GM18502 (cell line): ENCODE measurements at regions not wholly inside any gene's neighbourhood (a gene's known extent, or its start where the extent isn't known, plus 50 kb on each side); places are given as distances from the start of the nearest gene placed in this dataset.

Experiments
- ATAC-seq: cut with Tn5 transposase; IDR thresholded peaks from one replicate; pipeline ENCODE4 v1.9.1; 2021; ENCODE audit warnings: mild to moderate bottlenecking; ENCODE audit not compliant: unreplicated experiment, poor library complexity

DNA sequence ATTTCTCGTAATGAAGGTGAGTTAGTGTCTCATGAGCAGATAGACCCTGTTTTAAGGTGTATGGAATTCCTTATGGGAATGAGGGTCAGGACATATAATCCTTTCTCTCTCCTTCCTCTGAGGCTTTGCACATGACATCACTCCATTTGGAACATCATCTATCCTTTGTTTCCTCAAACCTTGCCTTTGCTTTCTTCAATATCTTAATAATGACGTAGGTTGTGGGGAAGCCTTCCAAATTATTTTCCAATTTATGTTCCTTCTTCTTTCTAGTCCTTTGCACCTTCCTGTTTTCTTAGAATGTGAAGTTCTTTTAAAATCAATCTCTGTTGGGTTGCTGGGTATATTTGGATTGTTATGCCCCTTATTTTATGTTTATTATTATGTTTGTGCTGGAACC, 502.9 kb upstream of the STXBP6 start:
- no peak for ATAC-seq

DNA sequence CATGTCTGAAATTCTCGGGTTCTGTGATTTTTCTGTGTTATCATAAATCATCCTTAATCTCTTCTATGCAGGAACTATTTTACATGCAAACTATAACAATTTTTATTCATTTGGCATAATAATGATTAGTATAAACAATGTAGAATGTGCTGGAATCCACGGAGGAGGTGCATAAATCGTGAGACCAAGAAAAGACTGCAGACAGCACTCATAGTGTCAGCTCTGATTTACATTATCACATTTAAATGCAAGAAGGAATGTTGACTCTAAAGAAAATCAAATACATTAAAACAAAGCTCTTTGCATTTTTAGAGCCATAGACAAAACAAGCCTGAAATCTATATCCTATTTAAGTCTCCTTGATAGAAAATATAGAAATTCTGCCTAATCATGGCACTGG, 501.7 kb upstream of the STXBP6 start:
- ATAC-seq: no peak

DNA sequence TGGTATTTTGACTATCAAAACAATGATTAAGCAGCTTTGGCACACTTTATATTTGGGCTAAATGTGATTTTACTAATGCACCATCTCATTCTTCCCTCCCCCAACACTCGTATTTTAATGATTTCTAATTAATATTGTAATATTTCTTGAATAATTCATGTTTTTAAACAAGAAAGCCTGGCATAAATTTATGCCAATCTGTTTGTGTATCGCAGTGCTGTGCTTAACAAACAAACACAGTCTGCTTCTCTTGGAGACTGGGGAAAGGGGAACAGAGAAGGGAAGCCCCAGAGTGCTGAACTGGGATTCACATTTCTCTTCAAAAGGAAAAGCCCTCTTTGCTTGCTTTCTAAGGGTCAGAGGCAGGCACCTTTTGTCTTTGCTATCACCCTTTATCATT, 496.9 kb upstream of the STXBP6 start:
- ATAC-seq: no peak

DNA sequence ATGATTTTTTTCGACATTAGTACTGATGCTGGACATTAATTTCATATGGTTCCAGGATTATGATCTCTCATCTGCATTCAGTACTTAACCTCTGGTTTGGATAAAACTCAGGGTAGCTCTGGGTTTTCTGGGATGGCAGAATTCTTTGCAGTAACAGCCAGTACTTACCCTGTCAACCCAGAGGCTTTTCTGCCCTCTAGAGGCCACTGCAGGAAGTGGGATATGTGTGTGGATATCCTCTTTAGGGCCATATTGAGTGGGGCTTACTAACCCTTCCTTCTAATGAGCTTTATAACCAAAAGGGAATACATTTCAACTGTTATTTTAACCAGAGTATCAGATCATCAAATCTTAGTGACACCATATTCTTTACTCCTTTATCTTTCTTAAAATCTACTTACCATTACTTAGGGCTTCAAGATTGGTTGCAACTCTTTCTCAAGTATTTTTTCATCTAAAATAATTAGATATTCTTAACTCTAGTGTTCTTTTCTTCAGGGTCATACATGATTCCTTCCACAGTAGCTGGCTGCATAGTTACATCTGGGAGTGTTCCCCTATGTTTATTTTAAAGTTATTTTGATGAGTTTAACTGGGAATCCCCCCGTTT, 488.0 kb upstream of the STXBP6 start:
- no peak for ATAC-seq

DNA sequence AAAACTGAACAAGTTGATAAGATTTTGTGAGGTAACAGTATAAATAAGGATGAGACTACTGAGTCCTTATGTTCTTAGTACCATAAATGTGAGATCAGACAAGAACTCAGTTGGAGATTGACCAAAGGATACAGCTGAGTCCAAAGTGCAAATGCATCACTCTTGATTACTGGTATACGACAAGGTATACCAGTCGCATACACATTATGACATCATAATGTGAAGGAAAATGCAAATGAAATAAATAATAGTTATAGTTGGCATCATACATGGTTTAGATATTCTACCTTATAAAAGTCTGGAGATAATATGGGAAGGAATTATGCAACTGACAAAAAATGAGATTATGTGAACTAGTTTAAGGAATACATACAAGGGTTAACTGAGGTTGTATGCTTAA, 476.3 kb upstream of the STXBP6 start:
- no peak for ATAC-seq

DNA sequence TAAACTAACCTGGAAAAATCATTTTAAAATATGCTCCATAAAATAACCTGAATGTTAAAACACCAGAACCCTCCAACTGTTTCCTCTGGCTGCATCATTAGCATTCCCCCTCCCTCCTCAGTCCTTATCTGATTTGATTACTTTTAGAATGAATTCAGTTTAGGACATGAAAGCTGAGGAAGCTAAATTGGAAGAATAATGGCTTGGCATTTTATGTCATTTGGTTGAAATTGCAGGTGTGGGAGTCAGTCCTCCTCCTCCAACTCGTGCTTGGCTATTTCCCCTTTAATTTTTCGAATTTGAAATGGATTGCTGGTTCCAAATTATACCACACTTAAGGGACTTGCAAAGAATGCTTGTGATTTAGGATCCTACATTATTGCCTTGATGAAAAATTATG, 473.0 kb upstream of the STXBP6 start:
- no peak for ATAC-seq

DNA sequence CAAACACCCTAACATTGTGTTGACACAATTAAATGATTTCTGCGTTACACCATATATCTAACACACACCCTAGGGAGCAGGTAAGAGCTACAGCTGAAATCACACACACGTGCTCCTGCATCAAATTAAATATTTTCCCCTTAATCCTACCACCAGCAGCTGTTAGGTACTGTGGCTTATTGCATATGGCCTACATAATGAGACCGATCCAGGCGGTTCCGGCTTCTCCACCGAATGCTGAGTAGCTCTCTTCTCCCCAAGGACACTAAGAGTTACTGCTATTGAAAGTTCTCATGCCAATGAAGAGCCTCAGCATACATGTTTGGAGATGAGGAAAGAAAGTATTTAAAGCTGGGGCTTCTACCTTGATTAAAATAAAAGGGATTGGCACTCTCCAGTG, 472.2 kb upstream of the STXBP6 start:
- no peak for ATAC-seq

DNA sequence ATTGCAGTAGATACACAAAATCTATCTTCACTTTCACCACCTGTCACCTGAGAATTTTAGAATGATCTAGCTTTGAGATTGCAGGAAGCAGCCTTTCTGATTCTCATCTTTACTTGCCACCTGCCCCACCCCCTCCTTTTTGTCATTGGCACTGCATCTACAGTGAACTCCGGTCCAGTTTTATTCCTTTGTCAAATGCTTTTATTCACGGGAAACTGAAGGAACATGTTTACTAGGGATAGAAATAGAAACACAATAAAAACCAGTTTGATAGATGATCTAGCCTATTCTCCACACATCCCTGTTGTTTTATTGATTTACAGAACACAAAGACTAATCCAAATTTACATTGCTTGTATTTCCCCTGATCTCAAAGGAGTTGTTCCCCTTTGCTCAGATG, 471.7 kb upstream of the STXBP6 start:
- ATAC-seq: no peak

DNA sequence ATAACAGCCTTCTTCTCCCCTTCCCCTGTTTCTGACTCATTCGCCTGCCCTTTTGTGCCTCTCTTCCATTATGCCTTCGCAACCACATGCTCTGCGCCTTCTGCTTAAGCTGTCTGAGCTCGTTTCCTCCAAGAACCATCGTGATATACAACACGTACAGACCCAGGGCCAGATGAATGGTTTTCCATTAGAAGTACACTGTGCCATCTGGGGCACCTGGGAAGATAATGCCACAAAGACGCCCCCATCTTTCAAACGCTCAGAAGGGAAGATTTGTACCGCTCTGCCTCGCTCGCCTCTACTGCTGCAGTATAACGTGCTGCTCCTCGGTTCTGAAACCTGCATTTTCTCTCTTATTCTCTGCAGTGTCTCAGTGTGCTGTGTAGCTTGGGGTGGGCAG, 470.9 kb upstream of the STXBP6 start:
- no peak for ATAC-seq

DNA sequence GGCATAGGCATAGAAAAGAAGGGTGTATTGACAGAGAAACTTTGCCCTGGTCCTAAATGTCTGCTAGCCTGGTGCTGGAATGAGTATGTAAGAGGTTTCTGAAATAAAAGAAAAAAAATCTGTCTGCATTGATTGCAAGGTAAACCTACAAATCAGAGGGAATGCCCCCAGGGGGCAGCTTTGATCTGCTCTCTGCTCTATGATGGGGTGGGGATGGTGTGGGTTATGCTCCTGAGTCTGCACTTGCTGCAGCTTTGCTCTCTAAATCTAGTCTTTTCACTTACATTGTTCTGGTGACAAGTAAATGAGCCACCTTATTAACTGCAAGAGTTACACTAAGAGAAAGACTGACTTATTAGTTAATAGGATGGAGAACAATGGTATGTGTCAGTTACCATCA, 468.4 kb upstream of the STXBP6 start:
- no peak for ATAC-seq

DNA sequence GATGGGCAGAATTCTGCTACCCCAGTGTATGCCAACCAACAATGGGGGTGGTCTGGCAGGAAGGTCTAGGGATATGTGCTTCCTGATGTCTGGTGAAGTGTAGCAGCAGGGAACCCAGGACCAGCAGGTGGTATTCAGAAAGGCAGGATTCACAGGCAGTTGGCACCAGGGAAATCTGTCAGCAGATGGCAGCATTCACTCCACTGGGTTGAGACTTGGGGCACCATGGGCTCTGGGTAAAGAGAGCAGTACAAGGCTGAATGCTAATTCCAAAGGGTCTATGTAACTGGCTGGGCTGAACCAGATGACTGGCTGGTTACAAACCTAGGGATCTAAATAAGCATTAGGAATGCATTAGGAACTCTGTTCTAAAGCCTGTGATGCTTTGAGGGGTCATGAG, 466.9 kb upstream of the STXBP6 start:
- ATAC-seq: no peak

DNA sequence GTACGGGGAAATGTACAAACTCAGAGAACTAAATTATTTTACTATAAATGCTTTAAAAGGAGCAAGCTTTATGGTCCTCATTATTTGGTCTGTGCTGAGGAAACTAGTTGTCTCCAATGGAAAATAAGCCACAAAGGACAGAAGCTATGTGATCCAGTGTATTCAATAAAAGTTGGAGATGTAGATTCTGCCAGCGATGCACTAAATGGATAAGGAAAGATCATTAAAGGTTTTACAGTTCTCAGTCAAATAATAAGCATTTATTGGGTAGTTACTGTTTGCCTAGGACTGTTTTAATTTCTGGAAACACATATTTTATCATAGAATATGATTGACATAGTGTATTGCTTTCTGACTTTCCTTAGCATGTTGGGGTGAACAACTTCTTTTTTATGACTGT, 458.9 kb upstream of the STXBP6 start:
- ATAC-seq: no peak

DNA sequence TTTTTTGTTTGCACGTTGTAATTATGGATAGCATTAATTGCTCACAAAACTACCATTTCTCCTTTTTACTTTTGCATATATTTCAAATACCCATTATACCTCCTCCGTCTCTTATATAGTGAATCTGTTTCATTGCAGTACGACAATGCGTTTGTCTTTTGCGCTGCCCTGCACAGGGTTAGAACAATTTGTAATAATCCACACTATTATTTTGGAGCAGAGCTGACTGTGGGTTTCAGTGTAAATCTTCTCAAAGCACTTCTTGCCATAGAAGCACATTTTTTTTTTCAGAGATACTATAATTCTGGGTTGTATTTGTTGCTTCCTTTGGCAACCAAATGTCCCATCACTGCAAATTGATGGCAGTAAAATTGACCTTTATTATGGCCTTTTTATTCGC, 451.8 kb upstream of the STXBP6 start:
- no peak for ATAC-seq

DNA sequence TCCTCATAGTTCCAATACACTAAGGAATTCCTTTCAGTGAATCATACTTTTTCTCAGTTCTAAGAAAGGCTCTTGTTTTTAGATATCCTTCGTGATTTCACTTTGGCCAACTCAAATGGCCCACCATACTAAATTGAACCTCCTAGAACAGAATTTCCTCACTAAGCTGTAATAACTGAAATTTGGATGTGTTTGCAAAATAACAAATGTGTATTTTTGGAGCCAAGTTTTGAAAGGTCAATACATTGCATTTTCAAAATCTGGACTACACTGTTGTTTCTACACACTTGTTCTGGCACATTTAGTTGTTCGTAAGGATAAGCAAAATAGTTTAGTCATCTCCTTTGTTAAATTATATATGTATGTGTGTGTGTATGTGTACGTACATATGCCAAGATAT, 439.0 kb upstream of the STXBP6 start:
- no peak for ATAC-seq

DNA sequence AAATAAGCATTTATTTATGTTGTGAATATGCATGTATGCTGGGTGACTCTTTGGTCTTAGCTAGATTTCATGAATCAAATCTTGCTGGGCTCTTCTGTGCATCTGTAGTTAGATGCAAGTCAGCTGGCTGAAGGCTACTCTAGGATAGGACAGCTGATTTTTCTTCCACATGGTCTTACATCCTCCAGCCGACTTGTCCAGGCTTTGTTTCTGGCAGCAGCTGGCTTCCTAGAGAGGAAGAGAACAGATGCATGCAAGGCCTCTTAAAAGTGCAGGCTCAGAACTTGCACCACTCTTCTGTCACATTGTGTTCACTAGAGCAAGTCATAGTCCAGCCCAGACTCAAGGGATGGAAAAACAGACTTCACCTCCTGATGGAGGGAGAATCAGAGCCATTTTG, 435.4 kb upstream of the STXBP6 start:
- no peak for ATAC-seq

DNA sequence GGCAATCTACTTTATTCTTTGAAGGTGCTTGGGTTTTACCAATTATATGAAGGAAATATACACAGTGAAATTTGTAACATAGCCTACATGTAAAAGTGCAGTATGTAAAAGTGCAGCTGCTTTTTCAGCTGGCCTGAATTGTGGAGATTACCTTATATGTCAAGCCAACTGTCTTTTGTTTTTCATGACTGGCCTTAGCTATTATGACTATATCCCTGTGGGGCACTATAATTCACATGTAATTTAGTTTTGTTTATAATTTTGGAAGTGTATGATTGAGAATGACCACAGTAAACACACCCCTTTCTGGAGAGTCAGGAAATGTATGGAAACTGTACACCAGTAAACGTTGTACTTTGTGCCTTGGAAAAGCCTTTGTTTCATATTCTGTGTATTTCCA, 435.0 kb upstream of the STXBP6 start:
- no peak for ATAC-seq

DNA sequence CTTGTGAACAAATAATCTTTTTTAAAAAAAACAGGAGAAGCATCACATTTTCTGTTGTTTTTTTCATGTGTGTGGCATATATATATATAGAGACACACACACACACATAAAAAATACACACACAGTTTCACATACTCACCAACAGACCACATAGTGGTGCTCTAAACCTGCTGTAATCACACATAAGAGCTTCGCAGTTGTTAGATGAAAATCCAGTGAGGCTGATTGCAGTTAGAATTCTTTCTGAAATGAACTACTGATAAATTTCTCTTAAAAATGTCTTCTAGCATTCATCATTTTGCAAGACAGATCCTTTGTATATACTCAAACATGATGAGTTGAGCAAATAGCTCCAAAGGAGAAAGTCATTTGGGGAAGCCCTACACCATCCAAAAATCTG, 434.3 kb upstream of the STXBP6 start:
- no peak for ATAC-seq

DNA sequence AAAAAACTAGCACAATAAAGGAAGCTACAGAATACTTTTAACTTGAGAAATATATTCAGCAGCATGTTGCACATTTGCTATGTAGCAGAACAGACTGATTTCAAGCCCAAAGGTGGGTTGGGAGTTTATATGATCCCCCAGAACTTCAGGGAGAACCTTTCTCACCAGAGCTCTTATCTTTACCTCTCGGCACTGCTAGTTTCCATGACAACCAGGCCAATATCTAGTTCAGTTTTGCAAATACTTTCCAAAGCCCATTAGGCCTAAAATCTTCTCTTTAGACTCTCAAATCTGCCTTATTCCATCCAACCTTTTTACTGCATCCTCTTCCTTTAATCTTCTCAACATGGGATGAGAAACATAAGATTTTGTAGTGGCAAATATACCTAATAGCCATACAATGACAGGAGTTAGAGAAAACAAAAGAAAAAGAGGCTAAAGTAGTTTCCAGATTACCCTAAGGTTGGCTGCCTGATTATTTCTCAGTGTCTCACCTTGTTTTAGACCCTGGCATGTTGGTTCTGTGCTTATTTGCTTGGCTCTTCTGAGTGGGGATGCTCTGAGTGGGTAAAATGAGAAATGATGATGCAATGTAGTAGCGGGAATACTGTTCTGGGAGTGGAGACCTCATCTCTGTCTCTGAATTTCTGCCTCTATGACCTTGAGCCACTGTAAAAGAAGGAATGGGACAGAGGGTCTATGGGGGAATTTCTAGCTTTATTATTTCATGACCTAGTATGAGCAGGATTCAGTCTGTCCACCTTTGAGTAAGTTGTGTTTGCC, 427.6 kb upstream of the STXBP6 start:
- no peak for ATAC-seq

DNA sequence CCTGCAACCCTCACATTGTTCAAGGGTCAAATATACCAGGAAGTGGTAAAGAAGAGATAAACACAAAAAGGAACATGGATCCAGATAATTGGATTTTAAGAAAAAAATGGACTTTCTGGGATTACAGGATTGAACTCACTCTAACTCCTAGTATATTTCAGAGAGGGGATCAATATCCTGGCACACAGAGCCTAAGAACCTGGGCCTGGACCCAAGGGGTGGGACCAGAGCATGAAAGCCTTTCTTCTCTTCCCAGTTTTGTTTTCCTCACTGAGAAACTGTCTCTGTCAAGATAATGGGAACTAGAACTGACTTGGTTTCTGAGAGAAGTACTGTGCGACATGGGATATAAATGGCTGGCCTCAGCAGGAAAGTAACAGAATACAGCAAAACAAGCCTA, 422.8 kb upstream of the STXBP6 start:
- no peak for ATAC-seq

DNA sequence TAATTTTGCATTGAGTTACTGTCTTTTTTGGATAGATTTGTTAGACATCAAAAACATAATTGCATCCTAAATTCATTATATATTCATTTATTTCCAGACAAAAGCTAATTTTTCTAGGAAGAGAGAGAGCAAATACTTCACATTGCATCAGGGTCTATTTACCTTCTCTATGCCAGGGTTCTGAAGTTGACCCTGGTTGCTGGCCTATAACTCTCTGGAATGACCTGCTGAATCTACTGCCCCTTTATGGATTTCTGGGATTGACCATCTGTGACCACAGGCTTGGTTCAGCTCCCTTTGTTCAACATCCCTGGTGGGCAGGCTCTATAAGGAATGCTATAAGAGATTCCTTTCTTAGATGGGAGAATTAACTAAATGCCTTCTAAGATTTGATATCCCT, 414.8 kb upstream of the STXBP6 start:
- ATAC-seq: no peak

DNA sequence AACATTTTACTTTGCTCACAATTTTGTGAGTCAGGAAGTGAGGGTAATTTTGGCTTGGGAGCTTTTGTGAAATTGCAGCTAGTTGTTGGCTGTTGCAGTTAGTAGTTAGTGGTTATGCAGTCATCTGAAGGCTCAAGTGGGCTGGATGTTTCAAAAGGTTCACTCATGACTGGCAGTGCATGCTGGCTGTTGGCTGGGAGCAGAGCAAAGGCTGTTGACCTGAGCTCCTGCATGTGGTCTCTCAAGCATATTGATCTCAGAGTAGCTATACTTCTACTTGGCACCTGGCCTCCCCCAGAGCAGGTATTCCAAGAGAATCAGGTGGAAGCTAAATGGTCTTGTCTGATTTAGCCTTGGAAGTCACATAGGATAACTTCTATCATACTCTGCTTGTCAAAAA, 414.1 kb upstream of the STXBP6 start:
- no peak for ATAC-seq

DNA sequence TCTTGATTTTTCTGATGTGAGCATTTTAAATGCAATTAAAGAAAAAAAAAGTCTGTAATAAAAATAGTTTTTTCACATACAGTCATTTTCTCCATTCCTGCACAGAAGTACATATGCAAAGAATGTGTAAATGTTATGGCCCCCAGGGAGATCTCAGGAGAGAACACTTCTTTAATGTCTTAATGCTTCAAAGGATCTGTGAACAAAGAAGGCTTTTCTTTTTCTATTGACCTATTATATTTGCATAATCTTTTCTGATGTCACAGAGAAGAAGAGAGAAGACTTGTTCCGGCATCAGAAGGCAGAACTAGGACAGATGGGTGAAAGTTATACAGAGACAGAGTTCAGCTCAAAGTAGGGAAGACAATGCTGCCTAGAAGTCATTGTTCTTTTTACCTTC, 413.5 kb upstream of the STXBP6 start:
- ATAC-seq: no peak
